ENCODE measurements at regions not wholly inside any gene's neighbourhood (a gene's known extent, or its start where the extent isn't known, plus 50 kb on each side); places are given as distances from the start of the nearest gene placed in this dataset.
A peak's percentile ranks its signal among the peaks of the same experiment; 100 is the strongest.
"Not testable (repeated sequence)": the region's sequence is repeated elsewhere in the genome, so short reads cannot be mapped to it uniquely, and the experiment has no call there.

- Histone ChIP-seq H2BK5ac (ENCODE audit: low read length) (no peak overlapping the region), H3K27ac (ENCODE audit: low read depth, low read length) (no peak overlapping the region), H2BK120ac (ENCODE audit: low read depth, low read length) (no peak overlapping the region), H3K9ac (ENCODE audit: low read length) (no peak overlapping the region), H3K79me1 (ENCODE audit: low read length) (no peaks in the 10 kb centered on the region), H4K8ac (ENCODE audit: low read depth, low read length) (no peak overlapping the region), H4K5ac (ENCODE audit: low read length) (no peak overlapping the region), H3K18ac (ENCODE audit: low read length) (no peak overlapping the region), H3K56ac (ENCODE audit: low read length) (no peak overlapping the region), H3K79me2 (ENCODE audit: control insufficient read depth, insufficient read depth, low read length) (no peaks in the 10 kb centered on the region), H2AK5ac (ENCODE audit: low read length) (no peak overlapping the region), H3K23ac (ENCODE audit: low read length) (no peak overlapping the region), H2BK15ac (replicated peaks; ENCODE audit: low read depth) (no peak overlapping the region), H3K36me3 (ENCODE audit: control insufficient read depth, insufficient read depth, low read length) (no peaks in the 10 kb centered on the region), H3K4me3 (ENCODE audit: low read length) (no peak overlapping the region), H3K4me2 (ENCODE audit: low read length) (no peak overlapping the region), H3K4me1 (ENCODE audit: control insufficient read depth, low read depth, low read length) (no peaks in the 10 kb centered on the region), H3K27me3 (ENCODE audit: insufficient read depth, low read length, poor library complexity) (no peaks in the 10 kb centered on the region), H3K4ac (ENCODE audit: low read depth, low read length) (no peak overlapping the region)
- no CpG with 5 or more reads among the region's 6 CpGs for WGBS (ENCODE audit: extremely low coverage, insufficient coverage, low lambda C conversion rate)
- peak; percentile 25 for DNase-seq
These were observed 510.6 kb downstream of the RERGL start for GRCh38 chr12:17579205-17580026.

GRCh38 chr12:17577405-17577804, 512.6 kb downstream of the RERGL start:
- no peak overlapping the region for H3K27ac ChIP-seq (ENCODE audit: low read depth, low read length)
- H4K8ac ChIP-seq (ENCODE audit: low read depth, low read length): no peak overlapping the region
- no CpG with 5 or more reads among the region's 5 CpGs for whole genome bisulfite sequencing (ENCODE audit: extremely low coverage, insufficient coverage, low lambda C conversion rate)
- H3K4me2 ChIP-seq (ENCODE audit: low read length): no peak overlapping the region
- no peak overlapping the region for H2BK120ac ChIP-seq (ENCODE audit: low read depth, low read length)
- H3K79me2 ChIP-seq (ENCODE audit: control insufficient read depth, insufficient read depth, low read length): no peaks in the 10 kb centered on the region
- no peaks in the 10 kb centered on the region for H3K79me1 ChIP-seq (ENCODE audit: low read length)
- no peaks in the 10 kb centered on the region for H3K4me1 ChIP-seq (ENCODE audit: control insufficient read depth, low read depth, low read length)
- H4K5ac ChIP-seq (ENCODE audit: low read length): no peak overlapping the region
- no peak overlapping the region for H3K4me3 ChIP-seq (ENCODE audit: low read length)
- peak; percentile 65 for DNase-seq
- H2BK5ac ChIP-seq (ENCODE audit: low read length): no peak overlapping the region
- no peak overlapping the region for H2BK15ac ChIP-seq (replicated peaks; ENCODE audit: low read depth)
- no peak overlapping the region for H3K18ac ChIP-seq (ENCODE audit: low read length)
- no peak overlapping the region for H2AK5ac ChIP-seq (ENCODE audit: low read length)
- no peak overlapping the region for H3K56ac ChIP-seq (ENCODE audit: low read length)
- no peak overlapping the region for H3K4ac ChIP-seq (ENCODE audit: low read depth, low read length)
- H3K36me3 ChIP-seq (ENCODE audit: control insufficient read depth, insufficient read depth, low read length): no peaks in the 10 kb centered on the region
- H3K23ac ChIP-seq (ENCODE audit: low read length): no peak overlapping the region
- H3K27me3 ChIP-seq (ENCODE audit: insufficient read depth, low read length, poor library complexity): no peaks in the 10 kb centered on the region
- no peak overlapping the region for H3K9ac ChIP-seq (ENCODE audit: low read length)

GRCh38 chr12:17572250-17572649, 517.7 kb downstream of the RERGL start:
- Histone ChIP-seq H3K23ac (ENCODE audit: low read length) (no peak overlapping the region), H3K18ac (ENCODE audit: low read length) (no peak overlapping the region), H4K5ac (ENCODE audit: low read length) (no peak overlapping the region), H2BK15ac (replicated peaks; ENCODE audit: low read depth) (no peak overlapping the region), H3K4ac (ENCODE audit: low read depth, low read length) (no peak overlapping the region), H3K4me3 (ENCODE audit: low read length) (no peak overlapping the region), H3K4me1 (ENCODE audit: control insufficient read depth, low read depth, low read length) (no peaks in the 10 kb centered on the region), H4K8ac (ENCODE audit: low read depth, low read length) (no peak overlapping the region), H2BK5ac (ENCODE audit: low read length) (no peak overlapping the region), H3K27me3 (ENCODE audit: insufficient read depth, low read length, poor library complexity) (no peaks in the 10 kb centered on the region), H3K4me2 (ENCODE audit: low read length) (no peak overlapping the region), H3K79me2 (ENCODE audit: control insufficient read depth, insufficient read depth, low read length) (no peaks in the 10 kb centered on the region), H3K56ac (ENCODE audit: low read length) (no peak overlapping the region), H3K27ac (ENCODE audit: low read depth, low read length) (no peak overlapping the region), H3K36me3 (ENCODE audit: control insufficient read depth, insufficient read depth, low read length) (no peaks in the 10 kb centered on the region), H3K9ac (ENCODE audit: low read length) (no peak overlapping the region), H3K79me1 (ENCODE audit: low read length) (no peaks in the 10 kb centered on the region), H2BK120ac (ENCODE audit: low read depth, low read length) (no peak overlapping the region), H2AK5ac (ENCODE audit: low read length) (no peak overlapping the region)
- no peak for DNase-seq

- Histone ChIP-seq H3K23ac (ENCODE audit: low read length) (no peak overlapping the region), H3K79me1 (ENCODE audit: low read length) (no peaks in the 10 kb centered on the region), H3K36me3 (ENCODE audit: control insufficient read depth, insufficient read depth, low read length) (no peaks in the 10 kb centered on the region), H3K4me2 (ENCODE audit: low read length) (no peak overlapping the region), H2AK5ac (ENCODE audit: low read length) (no peak overlapping the region), H3K27ac (ENCODE audit: low read depth, low read length) (no peak overlapping the region), H3K18ac (ENCODE audit: low read length) (no peak overlapping the region), H3K27me3 (ENCODE audit: insufficient read depth, low read length, poor library complexity) (no peaks in the 10 kb centered on the region), H2BK120ac (ENCODE audit: low read depth, low read length) (no peak overlapping the region), H3K4me3 (ENCODE audit: low read length) (no peak overlapping the region), H4K5ac (ENCODE audit: low read length) (no peak overlapping the region), H3K56ac (ENCODE audit: low read length) (no peak overlapping the region), H2BK5ac (ENCODE audit: low read length) (no peak overlapping the region), H3K79me2 (ENCODE audit: control insufficient read depth, insufficient read depth, low read length) (no peaks in the 10 kb centered on the region), H3K9ac (ENCODE audit: low read length) (no peak overlapping the region), H3K4me1 (ENCODE audit: control insufficient read depth, low read depth, low read length) (no peaks in the 10 kb centered on the region), H4K8ac (ENCODE audit: low read depth, low read length) (no peak overlapping the region), H3K4ac (ENCODE audit: low read depth, low read length) (no peak overlapping the region), H2BK15ac (replicated peaks; ENCODE audit: low read depth) (no peak overlapping the region)
- no peak for DNase-seq
- WGBS (ENCODE audit: extremely low coverage, insufficient coverage, low lambda C conversion rate): no CpG with 5 or more reads among the region's 2 CpGs
These were observed 518.9 kb downstream of the RERGL start for GRCh38 chr12:17571047-17571446.

GRCh38 chr12:17564630-17565029, 525.4 kb downstream of the RERGL start:
- H3K27me3 ChIP-seq (ENCODE audit: insufficient read depth, low read length, poor library complexity): not testable (repeated sequence)

GRCh38 chr12:17550011-17550410, 540.0 kb downstream of the RERGL start:
- no CpG with 5 or more reads among the region's 1 CpG for WGBS (ENCODE audit: extremely low coverage, insufficient coverage, low lambda C conversion rate)
- Histone ChIP-seq H4K8ac (ENCODE audit: low read depth, low read length) (no peak overlapping the region), H3K9ac (ENCODE audit: low read length) (no peak overlapping the region), H3K27ac (ENCODE audit: low read depth, low read length) (no peak overlapping the region), H3K79me2 (ENCODE audit: control insufficient read depth, insufficient read depth, low read length) (no peaks in the 10 kb centered on the region), H4K5ac (ENCODE audit: low read length) (no peak overlapping the region), H3K4me1 (ENCODE audit: control insufficient read depth, low read depth, low read length) (no peaks in the 10 kb centered on the region), H3K36me3 (ENCODE audit: control insufficient read depth, insufficient read depth, low read length) (no peaks in the 10 kb centered on the region), H2BK15ac (replicated peaks; ENCODE audit: low read depth) (no peak overlapping the region), H3K18ac (ENCODE audit: low read length) (no peak overlapping the region), H3K4ac (ENCODE audit: low read depth, low read length) (no peak overlapping the region), H2BK5ac (ENCODE audit: low read length) (no peak overlapping the region), H2BK120ac (ENCODE audit: low read depth, low read length) (no peak overlapping the region), H3K56ac (ENCODE audit: low read length) (no peak overlapping the region), H3K4me2 (ENCODE audit: low read length) (no peak overlapping the region), H2AK5ac (ENCODE audit: low read length) (no peak overlapping the region), H3K4me3 (ENCODE audit: low read length) (no peak overlapping the region), H3K79me1 (ENCODE audit: low read length) (no peaks in the 10 kb centered on the region), H3K23ac (ENCODE audit: low read length) (no peak overlapping the region), H3K27me3 (ENCODE audit: insufficient read depth, low read length, poor library complexity) (no peaks in the 10 kb centered on the region)
- DNase-seq: no peak

More at GRCh38 chr12:17564630-17565029, 525.4 kb downstream of the RERGL start:
- WGBS (ENCODE audit: extremely low coverage, insufficient coverage, low lambda C conversion rate): no CpG with 5 or more reads among the region's 8 CpGs
- H2BK15ac ChIP-seq (replicated peaks; ENCODE audit: low read depth); H3K23ac ChIP-seq (ENCODE audit: low read length); H4K5ac ChIP-seq (ENCODE audit: low read length); H3K27ac ChIP-seq (ENCODE audit: low read depth, low read length); H3K36me3 ChIP-seq (ENCODE audit: control insufficient read depth, insufficient read depth, low read length); H3K9ac ChIP-seq (ENCODE audit: low read length); H4K8ac ChIP-seq (ENCODE audit: low read depth, low read length); H2AK5ac ChIP-seq (ENCODE audit: low read length); H2BK120ac ChIP-seq (ENCODE audit: low read depth, low read length); H3K79me2 ChIP-seq (ENCODE audit: control insufficient read depth, insufficient read depth, low read length); H3K79me1 ChIP-seq (ENCODE audit: low read length); H3K4ac ChIP-seq (ENCODE audit: low read depth, low read length); H3K56ac ChIP-seq (ENCODE audit: low read length); H3K4me1 ChIP-seq (ENCODE audit: control insufficient read depth, low read depth, low read length); H2BK5ac ChIP-seq (ENCODE audit: low read length); DNase-seq; H3K4me2 ChIP-seq (ENCODE audit: low read length); H3K4me3 ChIP-seq (ENCODE audit: low read length); H3K18ac ChIP-seq (ENCODE audit: low read length): not testable (repeated sequence)
